Chondrocyte (in vitro differentiated cells): ENCODE measurements at regions not wholly inside any gene's neighbourhood (a gene's known extent, or its start where the extent isn't known, plus 50 kb on each side); places are given as distances from the start of the nearest gene placed in this dataset.

Experiments
- DNase-seq: peaks from one replicate; pipeline ENCODE4 v3.0.0; 2021; ENCODE audit warnings: mixed read lengths, low spot score
- H3K27ac Mint-ChIP-seq: one replicate; pipeline ENCODE4 v1.8.0; 2021; ENCODE audit warnings: mild to moderate bottlenecking, moderate library complexity, mixed read lengths; ENCODE audit not compliant: unreplicated experiment
- H3K27me3 Mint-ChIP-seq: 2 replicates; pipeline ENCODE4 v1.8.0; 2021; ENCODE audit warnings: low read depth, mixed read lengths
- H3K36me3 Mint-ChIP-seq: 2 replicates; pipeline ENCODE4 v1.8.0; 2021; ENCODE audit warnings: low read depth, mixed read lengths
- H3K4me1 Mint-ChIP-seq: 2 replicates; pipeline ENCODE4 v1.8.0; 2021; ENCODE audit warnings: low read depth, mild to moderate bottlenecking, mixed read lengths
- H3K4me3 Mint-ChIP-seq: one replicate; pipeline ENCODE4 v1.8.0; 2021; ENCODE audit warnings: mild to moderate bottlenecking, moderate library complexity, mixed read lengths; ENCODE audit not compliant: unreplicated experiment
- H3K9me3 Mint-ChIP-seq: 2 replicates; pipeline ENCODE4 v1.8.0; 2021; ENCODE audit warnings: low read depth, mixed read lengths
- CTCF ChIP-seq: fragments of 200-600 bp; sonication (generic); IDR thresholded peaks from 2 replicates; pipeline ENCODE4 v1.5.0; 2021; ENCODE audit warnings: antibody characterized with exemption, mild to moderate bottlenecking, moderate library complexity

- no peak for DNase-seq
- Mint-ChIP-seq H3K27ac (no peak overlapping the region), H3K9me3 (peaks cover 3% of the 10 kb centered on the region), H3K36me3 (no peaks in the 10 kb centered on the region), H3K4me3 (no peak overlapping the region), H3K4me1 (peaks cover 5% of the 10 kb centered on the region), H3K27me3 (no peaks in the 10 kb centered on the region)
- TF ChIP-seq CTCF = no peak
Observed at GRCh38 chr2:133835821-133836619, 267.8 kb upstream of the NCKAP5 start.

- peaks cover 3% of the 10 kb centered on the region for H3K9me3 Mint-ChIP-seq
- H3K27ac Mint-ChIP-seq = no peak overlapping the region
- H3K4me3 Mint-ChIP-seq = no peak overlapping the region
- H3K4me1 Mint-ChIP-seq = peaks cover 10% of the 10 kb centered on the region
- TF ChIP-seq CTCF = no peak
- no peaks in the 10 kb centered on the region for H3K36me3 Mint-ChIP-seq
- no peak for DNase-seq
- H3K27me3 Mint-ChIP-seq = no peaks in the 10 kb centered on the region
Observed at GRCh38 chr2:133836691-133837345, 268.6 kb upstream of the NCKAP5 start.

GRCh38 chr2:133837441-133838094, 269.3 kb upstream of the NCKAP5 start:
- Mint-ChIP-seq H3K27ac (no peak overlapping the region), H3K4me3 (no peak overlapping the region), H3K4me1 (peaks cover 17% of the 10 kb centered on the region), H3K36me3 (no peaks in the 10 kb centered on the region), H3K9me3 (peaks cover 3% of the 10 kb centered on the region), H3K27me3 (no peaks in the 10 kb centered on the region)
- TF ChIP-seq CTCF = no peak
- DNase-seq = no peak

GRCh38 chr2:133838642-133839365, 270.5 kb upstream of the NCKAP5 start:
- no peak for DNase-seq
- Mint-ChIP-seq H3K9me3 (peaks cover 3% of the 10 kb centered on the region), H3K27me3 (no peaks in the 10 kb centered on the region), H3K27ac (no peak overlapping the region), H3K36me3 (no peaks in the 10 kb centered on the region), H3K4me1 (peaks cover 26% of the 10 kb centered on the region), H3K4me3 (no peak overlapping the region)
- TF ChIP-seq CTCF = no peak

GRCh38 chr2:133839677-133840076, 271.4 kb upstream of the NCKAP5 start:
- H3K9me3 Mint-ChIP-seq = no peaks in the 10 kb centered on the region
- no peaks in the 10 kb centered on the region for H3K27me3 Mint-ChIP-seq
- no peak for TF ChIP-seq CTCF
- H3K4me3 Mint-ChIP-seq = no peak overlapping the region
- no peak overlapping the region for H3K27ac Mint-ChIP-seq
- no peaks in the 10 kb centered on the region for H3K36me3 Mint-ChIP-seq
- no peak for DNase-seq
- peaks cover 32% of the 10 kb centered on the region for H3K4me1 Mint-ChIP-seq
